Lower leg skin (tissue), 3 donors: ENCODE measurements at regions not wholly inside any gene's neighbourhood (a gene's known extent, or its start where the extent isn't known, plus 50 kb on each side); places are given as distances from the start of the nearest gene placed in this dataset.

Experiments used
- CTCF ChIP-seq, 3 donors: fragments of 450-650 bp; IDR thresholded peaks; one replicate each; pipeline ENCODE4 v1.5.1; 2016; ENCODE audit warnings: antibody characterized with exemption in 3 of 3, mild to moderate bottlenecking in 3 of 3, moderate library complexity in 2 of 3
- POLR2A ChIP-seq, 2 donors: fragments of 450-650 bp; IDR thresholded peaks; one replicate each; pipeline ENCODE4 v1.6.1; 2016 to 2017; ENCODE audit warnings: antibody characterized with exemption in 2 of 2, mild to moderate bottlenecking in 1 of 2, moderate library complexity in 1 of 2

GRCh38 chr1:36691374-36691773 is 208.7 kb upstream of the CSF3R start:
- TF ChIP-seq CTCF (IDR thresholded peaks at IDR 0.05) (no peak), POLR2A (IDR thresholded peaks at IDR 0.05) (no peak)
